NCI-H146 treated with DMSO at 0.1 percent for 48 hours (cell line): ENCODE measurements at regions not wholly inside any gene's neighbourhood (a gene's known extent, or its start where the extent isn't known, plus 50 kb on each side); places are given as distances from the start of the nearest gene placed in this dataset.
"Not testable (repeated sequence)": the region's sequence is repeated elsewhere in the genome, so short reads cannot be mapped to it uniquely, and the experiment has no call there.

Experiments
- DNase-seq: peaks from one replicate; lab custom pipeline; 2025; ENCODE audit not compliant: unreplicated experiment; lab: John Stamatoyannopoulos, UW

DNA sequence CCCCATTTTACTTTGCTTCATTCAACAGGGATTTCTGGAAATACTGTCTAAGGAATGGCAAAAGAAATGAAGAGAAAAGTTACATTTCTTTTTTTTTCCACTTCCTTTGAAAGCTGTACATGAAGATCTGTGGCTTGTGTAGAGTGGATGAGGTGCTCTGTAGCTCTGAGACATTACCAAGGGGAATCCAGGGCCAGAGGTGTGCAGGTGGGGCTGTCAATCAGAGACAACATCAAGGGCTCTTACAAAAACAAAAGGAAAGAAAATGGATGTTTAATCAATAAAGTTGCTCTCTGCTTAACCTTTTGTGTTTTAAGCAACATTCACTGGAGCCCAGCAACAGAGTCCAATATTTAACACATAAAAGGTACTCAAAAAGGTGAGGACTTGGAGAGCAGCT lies 391.1 kb downstream of the TMEM38B start:
- no peak for DNase-seq

DNA sequence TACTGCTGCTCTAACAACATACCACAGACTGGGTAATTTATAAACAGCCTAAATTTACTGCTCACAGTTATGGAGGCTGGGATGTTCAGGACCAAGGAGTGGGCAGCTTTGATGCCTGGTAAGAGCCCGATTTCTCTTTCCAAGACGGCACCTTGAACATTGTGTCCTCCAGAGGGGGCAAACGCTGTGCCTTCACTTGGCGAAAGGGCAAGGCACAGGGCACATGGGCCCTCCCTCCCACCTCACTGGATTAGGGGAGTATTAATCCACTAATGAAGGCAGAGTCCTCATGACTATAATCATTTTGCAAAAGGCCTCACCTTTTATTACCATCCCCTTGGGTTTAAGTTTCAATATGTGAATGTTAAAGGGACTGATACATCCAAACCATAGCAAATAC lies 397.7 kb downstream of the TMEM38B start:
- DNase-seq, result no peak

- DNase-seq, result no peak
These were observed 408.5 kb downstream of the TMEM38B start for GRCh38 chr9:106102821-106103220.

DNA sequence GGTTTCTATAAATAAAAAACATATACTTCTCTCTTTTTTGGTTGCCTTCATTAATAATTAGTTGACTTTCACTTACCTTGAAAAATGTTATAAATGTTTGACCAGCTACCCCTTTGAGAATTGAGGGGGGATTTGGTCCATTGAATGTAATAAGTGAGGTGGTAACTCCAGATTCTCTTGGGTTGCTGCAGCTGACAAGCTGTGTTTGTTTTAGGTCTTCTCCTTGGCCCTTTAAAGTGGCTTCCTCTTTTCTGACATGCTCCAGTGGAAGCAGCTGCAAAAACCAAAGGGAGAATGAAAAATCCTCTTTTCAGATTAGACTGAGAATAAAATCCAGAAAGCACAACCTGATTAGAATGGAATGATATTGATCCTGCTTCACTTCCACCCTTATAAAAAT lies 410.5 kb downstream of the TMEM38B start:
- no peak for DNase-seq

GRCh38 chr9:106106396-106106795 lies 412.1 kb downstream of the TMEM38B start:
- no peak for DNase-seq

DNA sequence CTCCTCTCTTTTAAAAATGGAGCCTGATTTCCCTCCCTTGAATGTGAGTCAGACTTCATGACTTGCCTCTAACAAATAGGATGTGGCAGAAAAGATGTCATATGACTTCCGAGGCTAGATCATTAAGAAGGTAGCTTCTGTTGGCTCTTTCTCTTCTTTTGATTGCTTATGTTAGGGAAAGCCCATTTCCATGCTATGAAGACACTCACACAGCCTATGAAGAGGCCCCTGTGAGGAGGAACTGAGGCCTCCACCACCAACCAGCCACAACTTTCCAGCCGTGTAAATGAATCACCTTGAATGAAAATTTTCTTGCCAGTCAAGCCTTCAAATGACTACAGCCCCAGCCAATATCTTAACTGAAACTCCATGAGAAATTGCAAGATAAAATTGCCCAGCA lies 413.4 kb downstream of the TMEM38B start:
- DNase-seq, result no peak

- not testable (repeated sequence) for DNase-seq
These were observed 415.4 kb downstream of the TMEM38B start for GRCh38 chr9:106109706-106110105.

GRCh38 chr9:106110483-106110882 lies 416.1 kb downstream of the TMEM38B start:
- DNase-seq, result no peak

DNA sequence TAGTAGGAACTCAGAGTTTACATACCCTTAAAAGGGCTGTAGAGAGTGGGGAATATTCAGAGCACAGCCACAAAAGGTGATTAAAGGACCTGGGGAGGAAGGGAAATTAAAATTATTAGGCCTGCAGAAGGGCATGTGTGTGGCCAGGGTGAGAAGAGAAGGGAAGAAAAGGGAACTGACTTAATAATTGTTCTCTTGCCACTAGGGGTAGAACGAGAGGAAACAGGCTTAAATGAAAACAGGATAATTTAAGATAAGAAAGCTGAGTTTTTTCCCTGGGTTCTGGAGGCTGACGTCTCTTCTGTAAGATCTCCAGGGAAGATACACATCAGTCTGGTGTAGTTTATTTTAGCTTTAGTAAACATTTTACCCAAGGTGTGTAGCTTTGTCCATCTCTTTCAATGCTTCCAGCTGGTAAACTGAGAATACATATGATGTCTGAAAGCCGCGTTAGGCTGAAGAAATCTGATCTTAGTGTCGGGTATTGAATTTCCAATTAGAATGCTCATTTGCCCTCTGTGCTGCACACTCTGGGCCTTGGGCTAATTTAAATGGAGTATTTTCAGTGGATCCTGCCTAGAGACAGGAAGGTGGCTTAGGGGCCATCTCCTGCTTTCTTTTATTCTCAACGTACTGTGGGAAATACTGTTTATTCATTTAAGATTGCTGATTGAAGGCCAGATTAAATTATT lies 416.8 kb downstream of the TMEM38B start:
- no peak for DNase-seq

GRCh38 chr9:106112935-106113334 lies 418.6 kb downstream of the TMEM38B start:
- no peak for DNase-seq

DNA sequence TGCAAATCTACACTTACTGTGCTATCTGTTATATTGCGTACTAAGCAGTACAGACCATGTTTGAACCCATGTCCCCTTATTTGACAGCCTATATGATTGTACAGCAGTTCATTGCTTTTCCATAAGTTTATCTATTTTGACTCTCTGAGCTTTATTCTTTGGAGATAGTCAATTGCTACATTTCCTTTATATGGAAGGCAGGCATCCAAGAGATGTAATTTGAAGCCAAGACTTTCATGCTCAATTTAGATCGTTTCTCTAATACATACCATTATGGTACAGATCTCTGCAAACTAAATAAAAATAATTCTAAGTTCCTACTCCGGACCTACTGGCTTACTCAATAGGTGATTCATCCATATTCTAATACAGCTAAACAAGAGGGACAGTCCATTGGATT lies 424.8 kb downstream of the TMEM38B start:
- DNase-seq, result no peak

DNA sequence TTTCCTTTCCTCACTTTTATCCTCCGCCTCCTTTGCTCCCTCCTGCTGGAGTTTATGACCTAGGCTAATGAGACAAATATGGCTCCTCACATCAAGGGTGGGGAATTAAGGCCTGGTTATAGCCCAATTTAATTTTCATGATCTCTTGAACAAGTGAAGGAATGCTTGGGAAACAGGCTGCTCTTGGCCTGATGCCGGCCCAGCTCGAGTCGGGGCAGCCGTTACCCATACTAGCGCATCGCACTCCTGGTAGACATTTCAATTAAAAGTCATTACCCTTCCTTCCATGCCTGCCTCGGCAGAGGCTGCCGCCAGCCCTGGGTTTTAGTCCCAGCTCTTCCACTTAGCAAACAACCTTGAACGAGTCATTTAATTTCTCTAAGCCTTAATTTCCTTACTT lies 425.7 kb downstream of the TMEM38B start:
- DNase-seq, result no peak

DNA sequence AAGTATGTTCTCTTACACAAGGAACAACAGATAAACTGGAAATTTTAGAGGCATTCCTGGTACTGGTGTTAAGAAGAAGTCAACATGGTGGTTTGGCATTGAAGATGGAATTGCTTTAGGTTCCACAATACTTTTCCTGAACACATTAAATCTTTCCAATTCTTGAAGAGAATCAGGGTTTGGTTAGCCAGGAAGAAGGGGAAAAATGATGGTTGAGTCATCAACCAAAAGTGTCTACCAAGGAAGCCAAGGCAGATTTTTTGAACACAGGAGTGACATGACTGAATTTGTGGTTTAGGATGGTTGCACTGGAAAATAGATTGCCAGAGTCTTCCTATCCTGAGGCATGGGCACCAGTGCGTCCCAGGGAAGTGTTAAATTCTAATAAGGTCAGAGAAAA lies 433.4 kb downstream of the TMEM38B start:
- DNase-seq, result no peak

DNA sequence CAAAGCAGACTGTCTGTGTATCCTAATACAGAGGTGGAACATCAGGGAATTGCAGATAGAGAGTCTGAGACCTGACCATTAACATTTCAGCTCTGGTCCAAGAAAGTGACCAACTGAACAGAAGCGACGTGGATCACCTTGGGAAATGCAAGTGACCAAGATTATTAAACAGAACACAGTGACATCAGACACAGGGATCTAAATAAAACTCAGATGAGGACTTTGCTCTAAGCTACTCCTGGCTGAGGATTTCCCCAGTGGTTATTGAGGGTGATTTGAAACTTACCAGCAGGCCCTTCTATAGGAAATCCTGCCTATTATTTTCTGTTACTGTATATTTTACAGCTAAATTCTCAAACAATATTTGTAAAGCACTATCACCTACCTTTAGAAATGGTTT lies 436.0 kb downstream of the TMEM38B start:
- no peak for DNase-seq

- no peak for DNase-seq
These were observed 449.4 kb downstream of the TMEM38B start for GRCh38 chr9:106143781-106144180.

- DNase-seq, result no peak
These were observed 451.9 kb downstream of the TMEM38B start for GRCh38 chr9:106146066-106146840.

GRCh38 chr9:106146886-106147285 lies 452.5 kb downstream of the TMEM38B start:
- no peak for DNase-seq

- no peak for DNase-seq
These were observed 455.6 kb downstream of the TMEM38B start for GRCh38 chr9:106149956-106150355.

DNA sequence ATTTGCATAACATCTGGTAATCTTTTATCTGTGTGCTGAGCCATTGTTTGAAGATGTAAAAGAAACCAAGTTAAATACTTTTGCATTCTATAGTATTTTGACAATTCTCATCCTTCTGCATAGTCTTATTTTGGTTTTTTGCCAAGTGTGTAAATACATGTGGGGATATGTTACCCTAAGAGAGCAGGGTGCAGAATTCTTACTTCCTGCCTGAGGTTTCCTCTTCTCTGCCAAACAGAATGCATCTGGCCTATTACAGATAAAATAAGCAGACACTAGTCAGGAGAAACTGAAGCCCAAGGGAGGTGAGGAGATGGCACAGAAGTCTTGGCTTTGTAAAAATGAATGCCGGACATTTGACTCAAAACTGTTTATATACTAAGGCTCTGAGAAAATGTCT lies 462.1 kb downstream of the TMEM38B start:
- no peak for DNase-seq

- no peak for DNase-seq
These were observed 477.9 kb downstream of the TMEM38B start for GRCh38 chr9:106172265-106172664.

GRCh38 chr9:106174346-106174745 lies 480.0 kb downstream of the TMEM38B start:
- no peak for DNase-seq

DNA sequence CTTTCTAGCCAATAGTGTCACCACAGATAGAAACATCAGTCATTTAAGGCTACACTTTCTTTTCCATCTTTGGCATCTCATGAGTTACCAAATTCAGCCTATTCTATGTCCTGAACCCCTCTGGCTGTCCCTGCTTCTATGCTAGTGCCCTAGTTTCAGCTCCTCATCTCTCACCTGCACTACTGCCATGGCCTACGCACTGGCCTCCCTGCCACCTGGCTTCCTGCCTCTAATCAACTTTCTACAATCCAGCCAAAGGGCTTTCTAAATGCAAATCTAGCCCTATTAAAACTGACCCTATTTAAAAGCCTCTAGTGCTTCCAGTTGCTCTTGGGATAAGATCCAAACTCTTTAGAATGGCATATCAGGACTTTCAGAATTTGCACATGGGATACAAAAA lies 482.9 kb downstream of the TMEM38B start:
- DNase-seq, result no peak

DNA sequence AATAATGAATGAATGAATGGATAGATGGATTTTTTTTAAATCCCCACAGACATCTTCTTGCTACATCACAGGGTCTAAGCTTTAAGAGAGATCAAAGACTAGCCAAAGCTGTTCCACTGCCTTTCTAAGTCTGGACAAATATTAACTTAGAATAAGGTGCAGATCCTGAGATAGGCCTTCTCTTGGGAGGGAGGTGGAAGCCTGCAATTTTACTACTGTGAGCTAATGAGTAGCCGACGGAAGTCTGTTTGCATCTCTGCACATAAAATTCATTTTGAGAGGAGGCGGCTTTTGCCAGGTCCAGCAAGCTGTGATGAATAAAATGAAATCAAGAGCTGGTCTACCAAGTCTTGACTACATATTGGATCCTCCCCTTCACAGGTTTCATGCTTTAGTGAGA lies 484.9 kb downstream of the TMEM38B start:
- no peak for DNase-seq
